Esophagus (tissue), 2 donors: ENCODE measurements at regions not wholly inside any gene's neighbourhood (a gene's known extent, or its start where the extent isn't known, plus 50 kb on each side); places are given as distances from the start of the nearest gene placed in this dataset.

Experiments
- H3K27ac ChIP-seq, 2 donors: one replicate each; pipeline ENCODE4 v1.5.1; 2013; ENCODE audit warnings: low read depth in 2 of 2, mild to moderate bottlenecking in 2 of 2, inconsistent platforms in 1 of 2, low read length in 1 of 2, moderate library complexity in 1 of 2
- H3K27me3 ChIP-seq, 2 donors: one replicate each; pipeline ENCODE4 v1.6.1; 2013; ENCODE audit warnings: low read length in 2 of 2, control low read depth in 1 of 2, mild to moderate bottlenecking in 1 of 2; ENCODE audit not compliant: insufficient read depth in 2 of 2, control insufficient read depth in 1 of 2
- H3K36me3 ChIP-seq, 2 donors: one replicate each; pipeline ENCODE4 v1.6.1; 2013; ENCODE audit warnings: low read length in 1 of 2; ENCODE audit not compliant: control insufficient read depth in 2 of 2, insufficient read depth in 2 of 2
- H3K4me1 ChIP-seq, 2 donors: one replicate each; pipeline ENCODE4 v1.6.1; 2013; ENCODE audit warnings: low read length in 1 of 2; ENCODE audit not compliant: control insufficient read depth in 2 of 2, insufficient read depth in 2 of 2
- H3K4me3 ChIP-seq, 2 donors: one replicate each; pipeline ENCODE4 v1.5.1; 2013; ENCODE audit warnings: low read length in 2 of 2, mild to moderate bottlenecking in 2 of 2, low read depth in 1 of 2, moderate library complexity in 1 of 2
- H3K9me3 ChIP-seq, 2 donors: one replicate each; pipeline ENCODE4 v1.6.1; 2013; ENCODE audit warnings: mild to moderate bottlenecking in 2 of 2, low read depth in 1 of 2, low read length in 1 of 2, moderate library complexity in 1 of 2; ENCODE audit not compliant: control insufficient read depth in 2 of 2, insufficient read depth in 1 of 2
- WGBS, 2 donors: extraction: QIAGEN DNeasy Blood & Tissue Kit; methylation state at CpG; one replicate each; pipeline ENCODE4 v1.1.7; 2013; 5-methylcytosine and 5-hydroxymethylcytosine counted together
- donor health status: healthy with polysubstance abuse.
- donor health status: Bipolar disorder and iron deficiency.

DNA sequence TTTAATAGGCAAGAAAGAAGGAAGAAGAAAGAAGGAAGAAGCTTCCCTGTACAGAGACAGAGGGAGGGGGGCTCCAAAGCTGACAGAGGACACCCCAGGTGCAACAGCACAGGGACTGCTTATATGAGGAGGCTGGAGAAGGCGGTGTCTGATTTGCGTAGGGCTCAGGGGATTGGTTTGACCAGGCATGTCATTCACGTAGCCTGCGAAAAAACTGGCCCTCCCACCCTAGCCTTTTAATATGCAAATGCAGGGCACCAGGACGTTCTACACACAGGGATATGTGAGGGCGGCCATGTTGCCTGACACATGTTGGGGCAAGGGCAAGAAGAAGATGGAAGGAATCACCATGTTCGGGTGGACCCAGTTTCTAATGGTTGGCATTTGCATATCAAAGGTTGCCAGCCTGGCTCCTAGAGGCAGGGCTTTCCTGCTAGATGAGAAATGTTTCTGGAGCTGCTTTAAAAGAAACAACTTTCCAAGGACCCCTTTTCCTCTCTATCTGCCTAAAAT lies 305.4 kb upstream of the CDYL start:
- Histone ChIP-seq H3K4me3 (no peak overlapping the region), H3K27me3 (no peaks in the 10 kb centered on the region), H3K4me1 (peaks cover 0 to 4% of the 10 kb centered on the region in 2 donors), H3K27ac (no peak overlapping the region), H3K36me3 (no peaks in the 10 kb centered on the region), H3K9me3 (peaks cover 10 to 20% of the 10 kb centered on the region in 2 donors)
- whole genome bisulfite sequencing, 2 donors, result 86 to 90% methylated on average over 7 of the region's 7 CpGs

GRCh38 chr6:4466769-4467480 lies 309.3 kb upstream of the CDYL start:
- H3K27ac ChIP-seq, result no peak overlapping the region
- H3K9me3 ChIP-seq, result peaks cover 6 to 13% of the 10 kb centered on the region in 2 donors
- H3K36me3 ChIP-seq, result no peaks in the 10 kb centered on the region
- no peaks in the 10 kb centered on the region for H3K4me1 ChIP-seq
- no peak overlapping the region for H3K4me3 ChIP-seq
- no peaks in the 10 kb centered on the region for H3K27me3 ChIP-seq
- 75 to 76% methylated on average over 9 of the region's 9 CpGs for WGBS, 2 donors

DNA sequence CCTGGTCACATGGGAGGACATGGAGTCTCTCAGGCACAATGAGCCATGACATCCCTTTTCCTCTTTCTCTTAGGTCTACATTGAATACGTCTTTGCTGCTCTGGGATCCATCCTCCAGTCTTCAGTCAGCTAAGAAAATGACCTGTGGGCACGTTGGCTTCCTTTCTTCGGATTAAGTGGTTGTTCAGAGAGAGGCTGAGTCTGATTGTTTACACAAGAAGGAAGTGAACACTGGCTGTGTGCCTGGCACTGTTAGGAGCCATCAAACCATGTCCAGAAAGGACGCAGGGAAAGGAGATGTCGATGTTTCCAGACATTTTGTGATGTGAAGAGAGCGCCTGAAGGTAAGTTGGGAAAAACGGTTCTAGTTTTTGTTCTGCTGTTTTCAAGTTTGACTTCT lies 309.9 kb upstream of the CDYL start:
- Histone ChIP-seq H3K36me3 (no peaks in the 10 kb centered on the region), H3K9me3 (peaks cover 3 to 9% of the 10 kb centered on the region in 2 donors), H3K27ac (no peak overlapping the region), H3K27me3 (no peaks in the 10 kb centered on the region), H3K4me3 (no peak overlapping the region), H3K4me1 (no peaks in the 10 kb centered on the region)
- WGBS, 2 donors, result 21 to 28% methylated on average over 7 of the region's 7 CpGs

GRCh38 chr6:4464638-4465037 lies 311.6 kb upstream of the CDYL start:
- peaks cover 0 to 2% of the 10 kb centered on the region in 2 donors for H3K9me3 ChIP-seq
- H3K27ac ChIP-seq, result no peak overlapping the region
- no peaks in the 10 kb centered on the region for H3K36me3 ChIP-seq
- WGBS, 2 donors, result 81 to 91% methylated on average over 2 of the region's 2 CpGs
- H3K4me1 ChIP-seq, result peaks cover 0 to 5% of the 10 kb centered on the region in 2 donors
- H3K4me3 ChIP-seq, result no peak overlapping the region
- H3K27me3 ChIP-seq, result no peaks in the 10 kb centered on the region

- Histone ChIP-seq H3K4me1 (peaks cover 0 to 9% of the 10 kb centered on the region in 2 donors), H3K27ac (no peak overlapping the region), H3K36me3 (no peaks in the 10 kb centered on the region), H3K27me3 (no peaks in the 10 kb centered on the region), H3K4me3 (no peak overlapping the region), H3K9me3 (no peaks in the 10 kb centered on the region)
- WGBS, 2 donors, result 76 to 83% methylated on average over 1 of the region's 1 CpG
Observed at GRCh38 chr6:4463236-4463635, 313.0 kb upstream of the CDYL start.

DNA sequence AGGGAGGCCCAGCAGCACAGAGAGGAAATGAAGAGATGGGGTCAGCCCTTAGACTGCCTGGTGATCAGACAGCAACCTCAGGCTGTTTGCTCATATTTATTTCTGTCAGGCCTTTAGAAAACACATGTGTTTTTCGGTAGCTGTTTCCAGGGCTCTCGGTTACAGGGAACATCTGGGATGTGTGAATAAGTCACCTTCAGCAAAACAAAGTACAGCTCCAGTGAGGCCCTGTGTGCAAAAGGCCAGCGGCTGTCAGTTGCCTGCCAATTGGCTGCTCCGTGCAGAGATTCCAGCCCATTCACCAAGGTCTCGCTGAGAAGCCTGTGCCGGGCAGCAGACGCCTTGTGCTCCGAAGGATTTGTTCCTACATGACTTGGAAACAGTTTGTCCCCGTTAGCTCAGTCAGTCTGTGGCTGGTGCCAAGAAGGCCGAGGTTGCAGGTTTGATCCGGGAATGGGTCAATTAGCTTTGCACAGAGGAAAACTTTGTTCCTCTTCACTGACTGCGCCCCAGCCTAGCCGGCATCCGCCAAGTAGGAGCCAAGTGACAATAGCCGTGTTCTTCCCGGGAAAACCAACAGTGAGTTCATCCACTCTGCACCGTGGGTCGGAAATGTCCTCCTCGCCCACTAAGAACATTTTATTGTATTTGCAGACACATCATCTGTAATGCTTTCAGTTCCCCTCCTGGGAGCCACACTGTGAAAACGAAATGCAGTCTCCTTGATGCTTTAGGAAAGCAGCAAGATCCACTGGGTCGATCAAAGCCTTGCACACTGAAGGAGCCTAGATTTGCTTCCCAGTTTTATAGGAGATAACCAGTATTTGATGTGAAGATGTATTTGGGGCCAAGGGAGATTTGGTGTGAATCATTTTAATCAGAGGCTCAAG lies 315.4 kb upstream of the CDYL start:
- Histone ChIP-seq H3K4me3 (no peak overlapping the region), H3K27ac (peak overlapping the region in 1 of 2 donors; percentile 6)
- WGBS, 2 donors, result 30 to 44% methylated on average over 21 of the region's 21 CpGs

DNA sequence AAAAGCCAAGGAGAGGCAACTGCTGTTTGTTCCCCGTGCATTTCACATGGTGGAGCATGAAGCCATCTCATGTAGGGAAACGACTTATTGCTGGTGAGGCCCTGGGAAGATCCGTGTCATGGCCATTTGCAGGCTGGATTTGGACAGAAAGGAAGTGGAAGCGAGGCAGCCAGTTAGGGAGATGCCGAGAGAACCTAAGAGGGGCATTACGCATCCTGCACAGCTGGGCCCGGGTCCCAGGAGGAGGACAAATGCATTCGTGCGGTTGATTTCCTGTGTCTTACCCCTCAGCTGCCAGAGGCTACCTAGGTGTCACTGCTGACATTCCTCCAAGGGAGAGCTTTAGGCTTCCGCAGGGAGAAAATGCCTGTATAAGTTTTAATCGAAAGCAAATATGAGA lies 316.2 kb upstream of the CDYL start:
- Histone ChIP-seq H3K27me3 (peaks cover 0 to 3% of the 10 kb centered on the region in 2 donors), H3K27ac (no peak overlapping the region), H3K4me1 (peaks cover 0 to 9% of the 10 kb centered on the region in 2 donors), H3K36me3 (no peaks in the 10 kb centered on the region), H3K9me3 (no peaks in the 10 kb centered on the region), H3K4me3 (no peak overlapping the region)
- 86 to 87% methylated on average over 11 of the region's 11 CpGs for WGBS, 2 donors

More for the DNA sequence above, 315.4 kb upstream of the CDYL start:
- Histone ChIP-seq H3K27me3 (no peaks in the 10 kb centered on the region), H3K4me1 (peaks cover 0 to 9% of the 10 kb centered on the region in 2 donors), H3K9me3 (no peaks in the 10 kb centered on the region), H3K36me3 (no peaks in the 10 kb centered on the region)

- H3K27me3 ChIP-seq, result peaks cover 0 to 3% of the 10 kb centered on the region in 2 donors
- H3K27ac ChIP-seq, result no peak overlapping the region
- 44 to 48% methylated on average over 3 of the region's 3 CpGs for WGBS, 2 donors
- H3K4me3 ChIP-seq, result no peak overlapping the region
- H3K9me3 ChIP-seq, result no peaks in the 10 kb centered on the region
- no peaks in the 10 kb centered on the region for H3K36me3 ChIP-seq
- peaks cover 0 to 9% of the 10 kb centered on the region in 2 donors for H3K4me1 ChIP-seq
Observed at GRCh38 chr6:4459032-4459431, 317.2 kb upstream of the CDYL start.

GRCh38 chr6:4451718-4452117 lies 316.3 kb upstream of the ECI2 start:
- H3K9me3 ChIP-seq, result no peaks in the 10 kb centered on the region
- H3K27me3 ChIP-seq, result peaks cover 0 to 3% of the 10 kb centered on the region in 2 donors
- 93 to 96% methylated on average over 1 of the region's 1 CpG for WGBS, 2 donors
- no peak overlapping the region for H3K4me3 ChIP-seq
- no peaks in the 10 kb centered on the region for H3K36me3 ChIP-seq
- H3K27ac ChIP-seq, result no peak overlapping the region
- H3K4me1 ChIP-seq, result no peaks in the 10 kb centered on the region
